ENCODE measurements at regions not wholly inside any gene's neighbourhood (a gene's known extent, or its start where the extent isn't known, plus 50 kb on each side); places are given as distances from the start of the nearest gene placed in this dataset.
"Not testable (repeated sequence)": the region's sequence is repeated elsewhere in the genome, so short reads cannot be mapped to it uniquely, and the experiment has no call there.

DNA sequence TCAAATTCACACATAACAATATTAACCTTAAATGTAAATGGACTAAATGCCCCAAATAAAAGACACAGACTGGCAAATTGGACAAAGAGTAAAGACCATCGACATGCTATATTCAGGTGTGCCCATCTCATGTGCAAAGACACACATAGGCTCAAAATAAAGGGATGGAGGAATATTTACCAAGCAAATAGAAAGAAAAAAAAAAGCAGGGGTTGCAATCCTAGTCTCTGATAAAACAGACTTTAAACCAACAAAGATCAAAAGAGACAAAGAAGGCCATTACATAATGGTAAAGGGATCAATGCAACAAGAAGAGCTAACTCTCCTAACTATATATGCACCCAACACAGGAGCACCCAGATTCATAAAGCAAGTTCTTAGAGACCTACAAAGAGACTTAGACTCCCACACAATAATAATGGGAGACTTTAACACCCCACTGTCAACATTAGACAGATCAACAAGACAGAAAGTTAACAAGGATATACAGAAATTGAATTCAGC is 189.4 kb upstream of the CENPE start:
- TF ChIP-seq MXI1, YY1, POLR2A (IDR thresholded peaks at IDR 0.05; ENCODE audit: low read depth, low read length): not testable (repeated sequence)

All from GM12878 (cell line).